Stimulated activated CD8-positive, alpha-beta memory T cell treated with anti-CD3 and anti-CD28 coated beads, Interleukin-2, amount 100 ng/mL, for 48 hours (primary cell): ENCODE measurements at regions not wholly inside any gene's neighbourhood (a gene's known extent, or its start where the extent isn't known, plus 50 kb on each side); places are given as distances from the start of the nearest gene placed in this dataset.
"Not testable (repeated sequence)": the region's sequence is repeated elsewhere in the genome, so short reads cannot be mapped to it uniquely, and the experiment has no call there.

Source experiments
- DNase-seq, 2 donors: peaks; one replicate each; pipeline ENCODE4 v3.0.0-alpha.2; 2020; ENCODE audit warnings: low read depth in 2 of 2

DNA sequence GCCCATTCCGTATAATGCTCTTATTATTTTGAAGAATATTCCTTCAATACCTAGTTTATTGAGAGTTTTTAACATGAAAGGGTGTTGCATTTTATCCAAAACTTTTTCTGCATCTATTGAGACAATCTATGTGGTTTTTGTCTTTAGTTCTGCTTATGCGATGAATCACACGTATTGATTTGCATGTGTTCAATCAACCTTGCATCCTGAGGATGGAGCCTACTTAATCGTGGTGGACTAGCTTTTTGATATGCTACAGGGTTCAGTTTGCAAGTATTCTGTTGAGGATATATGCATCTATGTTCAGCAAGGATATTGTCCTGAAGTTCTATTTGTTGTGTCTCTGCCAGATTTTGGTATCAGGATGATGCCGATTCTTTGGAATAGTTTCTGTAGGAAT is 1070.3 kb upstream of the CDH18 start:
- no peak for DNase-seq

DNA sequence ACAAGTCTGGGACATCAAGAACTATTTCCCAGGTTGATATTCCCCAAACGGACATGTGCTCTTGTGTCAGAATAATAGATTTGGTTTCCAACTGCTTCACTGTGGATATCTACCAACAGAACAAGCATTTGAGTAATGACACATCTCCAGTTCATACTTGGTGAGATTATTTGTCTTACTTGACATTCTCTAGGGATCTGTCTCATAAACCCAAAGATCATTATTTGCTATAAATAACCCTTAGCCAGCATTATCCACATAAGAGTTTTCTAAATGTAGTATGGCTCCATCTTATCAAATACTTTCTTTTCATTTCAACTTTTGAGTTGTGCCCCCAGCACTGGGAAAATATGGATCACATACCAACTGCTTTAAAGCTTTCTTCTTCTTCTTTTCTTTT is 1063.9 kb upstream of the CDH18 start:
- no peak for DNase-seq

GRCh38 chr5:21049901-21050300 is 1061.9 kb upstream of the CDH18 start:
- no peak for DNase-seq

- no peak for DNase-seq
Measured at GRCh38 chr5:21030981-21031380, 1043.0 kb upstream of the CDH18 start.

DNA sequence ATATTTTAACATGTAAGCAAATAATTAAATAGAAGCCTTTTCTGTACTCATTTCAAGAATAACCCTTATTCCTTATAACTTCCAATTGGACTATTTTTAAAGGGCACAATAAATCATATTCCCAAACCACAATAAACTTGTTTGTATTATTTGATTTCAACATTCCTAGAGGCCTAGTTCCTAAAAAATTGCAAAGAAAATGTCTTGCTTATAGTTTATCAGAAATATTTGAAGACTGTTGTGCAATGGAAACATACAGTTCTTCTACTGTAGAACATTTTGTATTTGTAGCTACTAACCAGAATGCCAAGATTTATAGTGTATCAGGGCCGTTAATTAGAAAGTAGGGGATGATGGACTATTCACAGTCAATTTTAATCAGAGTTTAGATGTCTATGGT is 1037.0 kb upstream of the CDH18 start:
- no peak for DNase-seq

- DNase-seq, result no peak
Measured at GRCh38 chr5:21013237-21013636, 1025.2 kb upstream of the CDH18 start.

DNA sequence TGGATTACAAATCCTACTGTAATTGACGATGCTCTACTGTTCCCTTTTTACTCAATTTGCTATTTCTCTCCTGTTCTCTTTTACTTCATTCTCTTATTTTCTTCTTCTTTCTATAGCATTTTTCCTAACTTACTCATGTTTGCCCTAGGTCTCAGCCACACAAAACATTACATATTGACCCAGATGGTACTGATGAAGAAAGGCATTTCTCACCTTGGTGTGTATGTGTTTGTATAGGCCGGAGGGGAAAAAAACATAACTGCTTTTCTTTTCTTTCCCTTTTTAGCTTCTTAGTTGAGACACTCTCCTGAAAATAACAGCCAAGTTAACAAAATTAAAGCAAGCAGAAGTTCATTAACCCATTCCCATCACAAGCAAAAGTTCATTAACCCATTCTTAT is 1019.8 kb upstream of the CDH18 start:
- no peak for DNase-seq

DNA sequence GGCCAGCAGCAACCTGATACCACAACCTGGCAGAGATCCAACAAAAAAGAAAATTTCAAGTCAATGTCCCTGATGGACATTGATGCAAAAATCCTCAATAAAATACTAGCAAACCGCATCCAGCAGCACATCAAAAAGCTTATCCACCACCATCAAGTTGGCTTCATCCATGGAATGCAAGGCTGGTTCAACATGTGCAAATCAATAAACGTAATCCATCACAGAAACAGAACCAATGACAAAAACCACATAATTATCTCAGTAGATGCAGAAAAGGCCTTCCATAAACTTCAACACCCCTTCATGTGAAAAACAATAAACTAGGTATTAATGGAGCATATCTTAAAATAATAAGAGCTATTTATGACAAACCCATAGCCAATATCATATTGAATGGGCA is 1000.9 kb upstream of the CDH18 start:
- DNase-seq, result not testable (repeated sequence)

GRCh38 chr5:20985754-20986153 is 997.8 kb upstream of the CDH18 start:
- no peak for DNase-seq

- no peak for DNase-seq
Measured at GRCh38 chr5:20974426-20974825, 986.4 kb upstream of the CDH18 start.

DNA sequence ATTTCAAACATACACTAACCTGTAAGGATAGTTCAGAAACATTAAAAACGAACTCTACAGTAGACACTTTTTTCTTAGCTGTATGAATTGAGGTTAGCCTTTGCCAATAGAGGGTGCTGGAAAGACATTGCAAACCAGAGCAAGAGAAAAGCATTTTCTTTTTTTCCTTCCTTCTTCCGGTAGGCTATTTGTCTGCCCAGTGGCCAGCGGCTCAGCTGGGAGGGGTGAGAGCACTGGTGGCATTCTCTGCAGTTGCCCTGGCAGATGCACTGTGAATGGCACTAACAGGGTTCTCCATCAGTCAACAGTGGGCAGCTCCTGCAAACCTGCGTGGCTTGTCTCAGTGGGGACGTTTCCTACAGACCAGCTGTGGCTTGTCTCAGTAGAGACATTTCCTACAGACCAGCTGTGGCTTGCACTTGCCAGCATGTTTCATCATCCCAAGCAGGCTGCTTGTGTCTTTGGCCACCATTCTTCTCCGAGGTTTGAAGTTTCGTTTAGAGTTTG is 984.5 kb upstream of the CDH18 start:
- DNase-seq, result no peak

GRCh38 chr5:20959347-20959746 is 971.3 kb upstream of the CDH18 start:
- no peak for DNase-seq

GRCh38 chr5:20958641-20959040 is 970.6 kb upstream of the CDH18 start:
- no peak for DNase-seq

DNA sequence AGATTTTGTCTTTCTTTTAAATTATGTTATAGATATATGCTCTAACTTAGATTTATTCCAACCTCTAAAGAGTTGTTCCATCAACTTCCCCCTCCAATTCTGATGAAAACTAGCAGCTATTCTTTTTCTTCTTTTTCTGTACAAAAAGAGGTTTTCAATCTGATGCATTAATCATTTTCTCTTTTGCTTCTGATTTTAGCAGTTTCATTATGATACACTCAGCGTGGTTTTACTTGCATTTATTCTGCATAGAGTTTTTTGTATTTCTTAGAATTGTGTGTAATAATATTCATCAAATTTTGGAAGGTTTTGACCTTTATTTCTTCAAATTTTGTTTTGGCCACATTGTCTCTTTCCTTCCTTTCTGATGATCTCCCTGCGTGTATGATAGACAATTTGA is 968.1 kb upstream of the CDH18 start:
- no peak for DNase-seq

DNA sequence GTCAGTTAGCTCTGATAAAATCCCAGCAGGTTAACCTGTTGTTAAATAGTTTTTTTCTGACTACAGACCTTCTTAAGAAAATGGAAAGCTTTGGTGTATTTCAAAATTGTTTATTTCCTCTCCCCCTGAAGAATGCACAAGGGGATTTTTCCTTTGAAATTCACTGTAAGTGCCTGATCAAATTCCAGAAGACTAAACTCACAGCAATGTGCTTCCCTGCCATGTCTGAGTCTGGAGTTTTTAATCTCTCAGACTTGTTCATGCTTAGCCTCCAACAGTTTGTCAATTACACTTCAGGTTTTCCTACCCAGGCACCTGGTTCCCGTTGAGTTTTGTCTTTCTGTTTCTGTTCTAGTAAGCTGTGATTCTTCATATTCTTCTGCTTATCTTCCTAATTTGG is 961.6 kb upstream of the CDH18 start:
- DNase-seq, result no peak

GRCh38 chr5:20943183-20943971 is 955.4 kb upstream of the CDH18 start:
- not testable (repeated sequence) for DNase-seq

DNA sequence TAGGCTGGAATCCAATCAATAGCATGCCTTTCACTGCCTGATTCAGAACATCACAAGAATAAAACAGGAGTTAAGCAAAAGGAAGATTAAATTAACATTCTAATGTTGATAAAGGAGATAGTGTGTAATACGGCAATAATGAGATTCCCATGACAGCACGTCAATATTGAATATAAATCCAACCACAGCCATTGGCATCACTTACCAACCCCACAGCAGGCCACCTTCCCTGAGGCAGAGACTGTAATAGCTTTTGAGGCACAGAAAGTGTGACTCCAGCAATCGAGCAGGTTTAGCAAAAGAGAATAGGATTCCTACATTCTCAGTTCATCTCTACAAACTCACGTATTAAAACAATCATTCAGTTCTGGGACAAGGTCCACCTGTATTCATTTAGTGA is 954.6 kb upstream of the CDH18 start:
- not testable (repeated sequence) for DNase-seq

DNA sequence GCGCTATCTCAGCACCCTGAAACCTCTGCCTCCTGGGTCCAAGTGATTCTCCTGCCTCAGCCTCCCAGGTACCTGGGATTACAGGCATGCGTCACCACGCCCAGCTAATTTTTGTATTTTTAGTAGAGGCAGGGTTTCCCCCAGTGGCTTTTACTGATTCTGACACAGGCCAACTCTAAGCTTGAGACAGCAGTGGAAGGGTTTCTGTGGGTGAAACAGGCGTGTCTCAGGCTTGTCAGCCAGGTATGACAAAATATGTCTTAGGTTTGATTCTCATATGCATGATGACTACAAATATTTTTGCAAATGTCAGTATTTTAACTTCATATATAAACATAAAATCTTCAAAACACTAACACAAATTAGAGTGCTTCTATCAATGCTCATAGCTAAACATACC is 952.8 kb upstream of the CDH18 start:
- not testable (repeated sequence) for DNase-seq

GRCh38 chr5:20890936-20891335 is 902.9 kb upstream of the CDH18 start:
- DNase-seq, result not testable (repeated sequence)

- DNase-seq, result not testable (repeated sequence)
Measured at GRCh38 chr5:20875726-20876125, 887.7 kb upstream of the CDH18 start.

GRCh38 chr5:20865892-20866291 is 877.9 kb upstream of the CDH18 start:
- not testable (repeated sequence) for DNase-seq

- DNase-seq, result no peak
Measured at GRCh38 chr5:20833081-20833627, 845.2 kb upstream of the CDH18 start.
